ENCODE measurements at regions not wholly inside any gene's neighbourhood (a gene's known extent, or its start where the extent isn't known, plus 50 kb on each side); places are given as distances from the start of the nearest gene placed in this dataset.

GRCh38 chr6:44008821-44009370 lies 118.4 kb downstream of the MRPL14 start:
- no peaks in the 10 kb centered on the region for H3K79me2 ChIP-seq (ENCODE audit: insufficient read depth, low read length)
- peaks cover 4% of the 10 kb centered on the region for H3K4me1 ChIP-seq (ENCODE audit: insufficient read depth, low read length, poor library complexity, severe bottlenecking)
- no peaks in the 10 kb centered on the region for H3F3A ChIP-seq (ENCODE audit: low read depth)
- no peak overlapping the region for H3K4me2 ChIP-seq (ENCODE audit: low read depth, low read length, poor library complexity, severe bottlenecking)
- H3K36me3 ChIP-seq (ENCODE audit: insufficient read depth, low read length): no peaks in the 10 kb centered on the region
- no peaks in the 10 kb centered on the region for H3K27me3 ChIP-seq (ENCODE audit: insufficient read depth, low read length, poor library complexity, severe bottlenecking)
- no peaks in the 10 kb centered on the region for H4K20me1 ChIP-seq (ENCODE audit: insufficient read depth, low read length, poor library complexity, severe bottlenecking)
- no peak overlapping the region for H3K4me3 ChIP-seq (ENCODE audit: low read length, poor library complexity, severe bottlenecking)
- no peak overlapping the region for H2AFZ ChIP-seq (ENCODE audit: low read length)
- TF ChIP-seq CTCF (conservative IDR thresholded peaks at IDR 0.05; ENCODE audit: low read length) (no peak), EZH2phosphoT487 (IDR thresholded peaks at IDR 0.05; ENCODE audit: borderline replicate concordance) (no peak)
- H3K9ac ChIP-seq (ENCODE audit: low read depth, low read length, poor library complexity, severe bottlenecking): no peak overlapping the region
- H3K9me2 ChIP-seq (replicated peaks; ENCODE audit: low read depth, low read length): no peaks in the 10 kb centered on the region
- H3K9me3 ChIP-seq (ENCODE audit: insufficient read depth, low read depth, low read length): no peaks in the 10 kb centered on the region

- no peak overlapping the region for H3K4me3 ChIP-seq (ENCODE audit: low read length, poor library complexity, severe bottlenecking)
- no peaks in the 10 kb centered on the region for H3F3A ChIP-seq (ENCODE audit: low read depth)
- H3K36me3 ChIP-seq (ENCODE audit: insufficient read depth, low read length): no peaks in the 10 kb centered on the region
- H3K9me2 ChIP-seq (replicated peaks; ENCODE audit: low read depth, low read length): no peaks in the 10 kb centered on the region
- no peaks in the 10 kb centered on the region for H3K27me3 ChIP-seq (ENCODE audit: insufficient read depth, low read length, poor library complexity, severe bottlenecking)
- H3K9me3 ChIP-seq (ENCODE audit: insufficient read depth, low read depth, low read length): no peaks in the 10 kb centered on the region
- no peaks in the 10 kb centered on the region for H4K20me1 ChIP-seq (ENCODE audit: insufficient read depth, low read length, poor library complexity, severe bottlenecking)
- peaks cover 4% of the 10 kb centered on the region for H3K4me1 ChIP-seq (ENCODE audit: insufficient read depth, low read length, poor library complexity, severe bottlenecking)
- TF ChIP-seq CTCF (conservative IDR thresholded peaks at IDR 0.05; ENCODE audit: low read length) (no peak), EZH2phosphoT487 (IDR thresholded peaks at IDR 0.05; ENCODE audit: borderline replicate concordance) (no peak)
- H3K79me2 ChIP-seq (ENCODE audit: insufficient read depth, low read length): no peaks in the 10 kb centered on the region
- H3K9ac ChIP-seq (ENCODE audit: low read depth, low read length, poor library complexity, severe bottlenecking): no peak overlapping the region
- H2AFZ ChIP-seq (ENCODE audit: low read length): no peak overlapping the region
- H3K4me2 ChIP-seq (ENCODE audit: low read depth, low read length, poor library complexity, severe bottlenecking): no peak overlapping the region
Observed at GRCh38 chr6:44007818-44008621, 119.2 kb downstream of the MRPL14 start.

- Histone ChIP-seq H3F3A (ENCODE audit: low read depth) (no peaks in the 10 kb centered on the region), H3K79me2 (ENCODE audit: insufficient read depth, low read length) (no peaks in the 10 kb centered on the region), H3K9me2 (replicated peaks; ENCODE audit: low read depth, low read length) (no peaks in the 10 kb centered on the region), H2AFZ (ENCODE audit: low read length) (no peak overlapping the region), H4K20me1 (ENCODE audit: insufficient read depth, low read length, poor library complexity, severe bottlenecking) (no peaks in the 10 kb centered on the region), H3K4me1 (ENCODE audit: insufficient read depth, low read length, poor library complexity, severe bottlenecking) (peaks cover 4% of the 10 kb centered on the region), H3K4me2 (ENCODE audit: low read depth, low read length, poor library complexity, severe bottlenecking) (no peak overlapping the region), H3K9ac (ENCODE audit: low read depth, low read length, poor library complexity, severe bottlenecking) (no peak overlapping the region), H3K4me3 (ENCODE audit: low read length, poor library complexity, severe bottlenecking) (no peak overlapping the region), H3K9me3 (ENCODE audit: insufficient read depth, low read depth, low read length) (no peaks in the 10 kb centered on the region), H3K36me3 (ENCODE audit: insufficient read depth, low read length) (no peaks in the 10 kb centered on the region), H3K27me3 (ENCODE audit: insufficient read depth, low read length, poor library complexity, severe bottlenecking) (no peaks in the 10 kb centered on the region)
- TF ChIP-seq EZH2phosphoT487 (IDR thresholded peaks at IDR 0.05; ENCODE audit: borderline replicate concordance) (no peak), CTCF (conservative IDR thresholded peaks at IDR 0.05; ENCODE audit: low read length) (no peak)
Observed at GRCh38 chr6:44006872-44007303, 120.4 kb downstream of the MRPL14 start.
